ENCODE measurements at regions not wholly inside any gene's neighbourhood (a gene's known extent, or its start where the extent isn't known, plus 50 kb on each side); places are given as distances from the start of the nearest gene placed in this dataset.
A peak's percentile ranks its signal among the peaks of the same experiment; 100 is the strongest.
"Not testable (repeated sequence)": the region's sequence is repeated elsewhere in the genome, so short reads cannot be mapped to it uniquely, and the experiment has no call there.

- peaks cover 14% of the 10 kb centered on the region for H3K4me1 Mint-ChIP-seq
- no peak for DNase-seq (ENCODE audit: low spot score in 2 of 2, unreplicated experiment in 2 of 2)
- H3K36me3 Mint-ChIP-seq, result no peaks in the 10 kb centered on the region
- H3K4me3 Mint-ChIP-seq, result no peak overlapping the region
- H3K27ac Mint-ChIP-seq, result no peak overlapping the region
- no peak for TF ChIP-seq CTCF (IDR thresholded peaks at IDR 0.05; ENCODE audit: unreplicated experiment)
- peaks cover 2% of the 10 kb centered on the region for H3K9me3 Mint-ChIP-seq
- peaks cover 52% of the 10 kb centered on the region for H3K27me3 Mint-ChIP-seq (ENCODE audit: low read depth)
These were observed 977.3 kb downstream of the C4orf33 start for GRCh38 chr4:130073145-130073790.

GRCh38 chr4:130074096-130074495, 978.1 kb downstream of the C4orf33 start:
- H3K4me1 Mint-ChIP-seq, result peaks cover 15% of the 10 kb centered on the region
- no peak overlapping the region for H3K4me3 Mint-ChIP-seq
- no peaks in the 10 kb centered on the region for H3K36me3 Mint-ChIP-seq
- TF ChIP-seq CTCF (IDR thresholded peaks at IDR 0.05; ENCODE audit: unreplicated experiment), result no peak
- peaks cover 2% of the 10 kb centered on the region for H3K9me3 Mint-ChIP-seq
- no peak for DNase-seq (ENCODE audit: low spot score in 2 of 2, unreplicated experiment in 2 of 2)
- peaks cover 52% of the 10 kb centered on the region for H3K27me3 Mint-ChIP-seq (ENCODE audit: low read depth)
- H3K27ac Mint-ChIP-seq, result no peak overlapping the region

- Mint-ChIP-seq H3K4me1 (peaks cover 15% of the 10 kb centered on the region), H3K36me3 (no peaks in the 10 kb centered on the region), H3K27ac (peak overlapping the region; percentile 57), H3K4me3 (no peak overlapping the region), H3K27me3 (ENCODE audit: low read depth) (peaks cover 61% of the 10 kb centered on the region), H3K9me3 (no peaks in the 10 kb centered on the region)
- no peak for DNase-seq (ENCODE audit: low spot score in 2 of 2, unreplicated experiment in 2 of 2)
- TF ChIP-seq CTCF (IDR thresholded peaks at IDR 0.05; ENCODE audit: unreplicated experiment), result no peak
These were observed 981.3 kb downstream of the C4orf33 start for GRCh38 chr4:130077275-130077674.

GRCh38 chr4:130079027-130079426, 983.1 kb downstream of the C4orf33 start:
- H3K36me3 Mint-ChIP-seq; DNase-seq (ENCODE audit: low spot score in 2 of 2, unreplicated experiment in 2 of 2); H3K9me3 Mint-ChIP-seq; H3K27ac Mint-ChIP-seq; H3K4me3 Mint-ChIP-seq: not testable (repeated sequence)
- Mint-ChIP-seq H3K4me1 (peaks cover 15% of the 10 kb centered on the region), H3K27me3 (ENCODE audit: low read depth) (peaks cover 55% of the 10 kb centered on the region)

GRCh38 chr4:130080872-130081451, 985.0 kb downstream of the C4orf33 start:
- TF ChIP-seq CTCF (IDR thresholded peaks at IDR 0.05; ENCODE audit: unreplicated experiment), result no peak
- DNase-seq (ENCODE audit: low spot score in 2 of 2, unreplicated experiment in 2 of 2), result no peak
- H3K4me3 Mint-ChIP-seq, result no peak overlapping the region
- peaks cover 47% of the 10 kb centered on the region for H3K27me3 Mint-ChIP-seq (ENCODE audit: low read depth)
- no peak overlapping the region for H3K27ac Mint-ChIP-seq
- H3K9me3 Mint-ChIP-seq, result no peaks in the 10 kb centered on the region
- H3K36me3 Mint-ChIP-seq, result no peaks in the 10 kb centered on the region
- H3K4me1 Mint-ChIP-seq, result peaks cover 15% of the 10 kb centered on the region

- no peak for TF ChIP-seq CTCF (IDR thresholded peaks at IDR 0.05; ENCODE audit: unreplicated experiment)
- Mint-ChIP-seq H3K36me3 (no peaks in the 10 kb centered on the region), H3K4me1 (peaks cover 3% of the 10 kb centered on the region), H3K9me3 (no peaks in the 10 kb centered on the region), H3K27ac (no peak overlapping the region), H3K27me3 (ENCODE audit: low read depth) (peaks cover 10% of the 10 kb centered on the region), H3K4me3 (no peak overlapping the region)
- DNase-seq (ENCODE audit: low spot score in 2 of 2, unreplicated experiment in 2 of 2), result no peak
These were observed 994.5 kb downstream of the C4orf33 start for GRCh38 chr4:130090427-130090826.
